ENCODE measurements at regions not wholly inside any gene's neighbourhood (a gene's known extent, or its start where the extent isn't known, plus 50 kb on each side); places are given as distances from the start of the nearest gene placed in this dataset.
A peak's percentile ranks its signal among the peaks of the same experiment; 100 is the strongest.
"Not testable (repeated sequence)": the region's sequence is repeated elsewhere in the genome, so short reads cannot be mapped to it uniquely, and the experiment has no call there.

- H3K4me3 ChIP-seq (ENCODE audit: low read depth, low read length); H3K36me3 ChIP-seq (ENCODE audit: control insufficient read depth, insufficient read depth, low read length); H3K27me3 ChIP-seq (ENCODE audit: control insufficient read depth, insufficient read depth, low read length); DNase-seq (ENCODE audit: low read depth): not testable (repeated sequence)
- FAIRE-seq: peak; percentile 64
Observed at GRCh38 chr5:71404936-71405335, 50.5 kb upstream of the BDP1 start.

Measured in bronchial epithelial cell (primary cell).